GM23338 (cell line): ENCODE measurements at regions not wholly inside any gene's neighbourhood (a gene's known extent, or its start where the extent isn't known, plus 50 kb on each side); places are given as distances from the start of the nearest gene placed in this dataset.

Experiments
- NANOG ChIP-seq: IDR thresholded peaks from 2 replicates; pipeline ENCODE4 v1.6.1; 2016; ENCODE audit warnings: antibody characterized with exemption, borderline replicate concordance
- POLR2AphosphoS5 ChIP-seq: IDR thresholded peaks from 2 replicates; pipeline ENCODE4 v1.6.1; 2016; ENCODE audit warnings: antibody characterized with exemption, low read depth
- TF ChIP-seq, protein P1 (sequence below), 2 experiments: fragments of 200-600 bp in 1 of 2; sonication (generic) in 1 of 2; conservative IDR thresholded peaks; 2 replicates each; pipeline versions ENCODE4 v1.5.1 to v1.6.1; 2016 to 2017; ENCODE audit warnings: antibody characterized with exemption in 2 of 2, low read depth in 2 of 2, mild to moderate bottlenecking in 2 of 2, moderate library complexity in 1 of 2

- TF ChIP-seq POLR2AphosphoS5 (no peak), NANOG (no peak)
- TF ChIP-seq, protein P1, sequence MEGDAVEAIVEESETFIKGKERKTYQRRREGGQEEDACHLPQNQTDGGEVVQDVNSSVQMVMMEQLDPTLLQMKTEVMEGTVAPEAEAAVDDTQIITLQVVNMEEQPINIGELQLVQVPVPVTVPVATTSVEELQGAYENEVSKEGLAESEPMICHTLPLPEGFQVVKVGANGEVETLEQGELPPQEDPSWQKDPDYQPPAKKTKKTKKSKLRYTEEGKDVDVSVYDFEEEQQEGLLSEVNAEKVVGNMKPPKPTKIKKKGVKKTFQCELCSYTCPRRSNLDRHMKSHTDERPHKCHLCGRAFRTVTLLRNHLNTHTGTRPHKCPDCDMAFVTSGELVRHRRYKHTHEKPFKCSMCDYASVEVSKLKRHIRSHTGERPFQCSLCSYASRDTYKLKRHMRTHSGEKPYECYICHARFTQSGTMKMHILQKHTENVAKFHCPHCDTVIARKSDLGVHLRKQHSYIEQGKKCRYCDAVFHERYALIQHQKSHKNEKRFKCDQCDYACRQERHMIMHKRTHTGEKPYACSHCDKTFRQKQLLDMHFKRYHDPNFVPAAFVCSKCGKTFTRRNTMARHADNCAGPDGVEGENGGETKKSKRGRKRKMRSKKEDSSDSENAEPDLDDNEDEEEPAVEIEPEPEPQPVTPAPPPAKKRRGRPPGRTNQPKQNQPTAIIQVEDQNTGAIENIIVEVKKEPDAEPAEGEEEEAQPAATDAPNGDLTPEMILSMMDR (conservative IDR thresholded peaks at IDR 0.05; ENCODE audit: low read depth in 2 of 2) = no peak
Observed at GRCh38 chr13:87524775-87525174, 146.4 kb upstream of the SLITRK5 start.
